SU-DHL-6 (cell line): ENCODE measurements at regions not wholly inside any gene's neighbourhood (a gene's known extent, or its start where the extent isn't known, plus 50 kb on each side); places are given as distances from the start of the nearest gene placed in this dataset.
A peak's percentile ranks its signal among the peaks of the same experiment; 100 is the strongest.

Source experiments
- H2AFZ ChIP-seq: fragments of 200-600 bp; sonication (generic); 2 replicates; pipeline ENCODE4 v1.6.1; 2014; ENCODE audit warnings: low read depth, mild to moderate bottlenecking, moderate library complexity, mixed read lengths, antibody characterized with exemption, low read length; ENCODE audit not compliant: severe bottlenecking
- H3F3A ChIP-seq: fragments of 200-600 bp; shearing (Covaris generic); 2 replicates; pipeline ENCODE4 v1.6.0; 2016; ENCODE audit warnings: antibody characterized with exemption, mild to moderate bottlenecking; ENCODE audit not compliant: insufficient read depth
- H3K27ac ChIP-seq: fragments of 200-600 bp; sonication (generic); 2 replicates; pipeline ENCODE4 v1.5.1; 2016; ENCODE audit warnings: low read depth, mild to moderate bottlenecking, low read length, moderate library complexity, mixed read lengths
- H3K27me3 ChIP-seq: fragments of 200-600 bp; sonication (generic), shearing (Covaris generic); 2 replicates; pipeline ENCODE4 v1.6.0; 2014; ENCODE audit warnings: mild to moderate bottlenecking, low read length
- H3K36me3 ChIP-seq: fragments of 200-600 bp; sonication (generic); 2 replicates; pipeline ENCODE4 v1.6.1; 2014; ENCODE audit warnings: mild to moderate bottlenecking, low read length, mixed read lengths
- H3K4me2 ChIP-seq: fragments of 300-600, 200-600 bp; shearing (Covaris generic), sonication (generic); 2 replicates; pipeline ENCODE4 v1.6.0; 2014; ENCODE audit warnings: low read length, low read depth, mild to moderate bottlenecking; ENCODE audit not compliant: poor library complexity, severe bottlenecking
- H3K4me3 ChIP-seq: fragments of 200-600 bp; sonication (generic); 2 replicates; pipeline ENCODE4 v1.5.1; 2014; ENCODE audit warnings: antibody characterized with exemption, low read length, mild to moderate bottlenecking, mixed read lengths; ENCODE audit not compliant: insufficient read depth, poor library complexity, severe bottlenecking
- H3K79me2 ChIP-seq: fragments of 200-600 bp; sonication (generic); 2 replicates; pipeline ENCODE4 v1.6.1; 2014; ENCODE audit warnings: mild to moderate bottlenecking, low read length, moderate library complexity; ENCODE audit not compliant: insufficient read depth
- H3K9ac ChIP-seq: fragments of 200-600 bp; sonication (generic); 2 replicates; pipeline ENCODE4 v1.7.0; 2014; ENCODE audit warnings: mild to moderate bottlenecking, low read length
- H3K9me2 ChIP-seq: fragments of 200-600 bp; sonication (generic); replicated peaks from 2 replicates; pipeline ENCODE4 v1.6.1; 2014; ENCODE audit warnings: low read length; ENCODE audit not compliant: insufficient read depth
- H3K9me3 ChIP-seq: fragments of 200-600 bp; sonication (generic); 2 replicates; pipeline ENCODE4 v1.6.1; 2014; ENCODE audit warnings: low read length, mixed read lengths; ENCODE audit not compliant: insufficient read depth
- H4K20me1 ChIP-seq: fragments of 200-600 bp; sonication (generic); 2 replicates; pipeline ENCODE4 v1.6.1; 2014; ENCODE audit warnings: low read depth, mild to moderate bottlenecking, antibody characterized with exemption, low read length, moderate library complexity, mixed read lengths
- CTCF ChIP-seq: fragments of 200-600 bp; sonication (generic); IDR thresholded peaks from one replicate; pipeline ENCODE4 v1.5.1; 2017; ENCODE audit warnings: antibody characterized with exemption, mild to moderate bottlenecking, low read length, moderate library complexity; ENCODE audit not compliant: insufficient read depth, poor library complexity, severe bottlenecking
- EZH2phosphoT487 ChIP-seq: fragments of 200-600 bp; sonication (generic), shearing (Covaris generic); conservative IDR thresholded peaks from 2 replicates; pipeline ENCODE4 v1.6.1; 2018; ENCODE audit warnings: mild to moderate bottlenecking, antibody characterized with exemption, low read length, moderate library complexity, mixed read lengths

- no peaks in the 10 kb centered on the region for H3K36me3 ChIP-seq
Observed at GRCh38 chr2:146669735-146670134, 1175.1 kb upstream of the ACVR2A start.

GRCh38 chr2:146666340-146666739, 1178.5 kb upstream of the ACVR2A start:
- no peaks in the 10 kb centered on the region for H3K9me2 ChIP-seq
- no peak overlapping the region for H2AFZ ChIP-seq
- H3K79me2 ChIP-seq, result no peaks in the 10 kb centered on the region
- no peaks in the 10 kb centered on the region for H3K27me3 ChIP-seq
- no peak overlapping the region for H3K27ac ChIP-seq
- H4K20me1 ChIP-seq, result no peaks in the 10 kb centered on the region
- H3K36me3 ChIP-seq, result no peaks in the 10 kb centered on the region
- TF ChIP-seq CTCF (no peak), EZH2phosphoT487 (no peak)
- H3F3A ChIP-seq, result no peaks in the 10 kb centered on the region
- no peaks in the 10 kb centered on the region for H3K9me3 ChIP-seq
- no peak overlapping the region for H3K4me2 ChIP-seq
- H3K4me3 ChIP-seq, result no peak overlapping the region
- no peak overlapping the region for H3K9ac ChIP-seq

More at GRCh38 chr2:146669735-146670134, 1175.1 kb upstream of the ACVR2A start:
- Histone ChIP-seq H2AFZ (no peak overlapping the region), H3K4me3 (no peak overlapping the region), H3K27me3 (no peaks in the 10 kb centered on the region), H3K27ac (no peak overlapping the region), H3F3A (no peaks in the 10 kb centered on the region), H4K20me1 (no peaks in the 10 kb centered on the region), H3K9me2 (no peaks in the 10 kb centered on the region), H3K9me3 (no peaks in the 10 kb centered on the region), H3K4me2 (no peak overlapping the region), H3K79me2 (no peaks in the 10 kb centered on the region), H3K9ac (no peak overlapping the region)
- TF ChIP-seq EZH2phosphoT487 (no peak), CTCF (no peak)

GRCh38 chr2:146665800-146666199, 1179.0 kb upstream of the ACVR2A start:
- Histone ChIP-seq H3K9ac (no peak overlapping the region), H3K9me3 (no peaks in the 10 kb centered on the region), H2AFZ (no peak overlapping the region), H3K36me3 (no peaks in the 10 kb centered on the region), H3K27ac (no peak overlapping the region), H3K4me2 (no peak overlapping the region), H3F3A (no peaks in the 10 kb centered on the region), H4K20me1 (no peaks in the 10 kb centered on the region), H3K4me3 (no peak overlapping the region), H3K9me2 (no peaks in the 10 kb centered on the region), H3K27me3 (no peaks in the 10 kb centered on the region), H3K79me2 (no peaks in the 10 kb centered on the region)
- TF ChIP-seq EZH2phosphoT487 (no peak), CTCF (no peak)

GRCh38 chr2:146661473-146662096, 1183.2 kb upstream of the ACVR2A start:
- Histone ChIP-seq H3K4me2 (no peak overlapping the region), H3K9ac (no peak overlapping the region), H3K9me2 (no peaks in the 10 kb centered on the region), H3K36me3 (no peaks in the 10 kb centered on the region), H3K4me3 (no peak overlapping the region), H4K20me1 (no peaks in the 10 kb centered on the region), H2AFZ (no peak overlapping the region), H3F3A (no peaks in the 10 kb centered on the region), H3K27me3 (no peaks in the 10 kb centered on the region), H3K9me3 (no peaks in the 10 kb centered on the region), H3K27ac (no peak overlapping the region), H3K79me2 (no peaks in the 10 kb centered on the region)
- TF ChIP-seq EZH2phosphoT487 (no peak), CTCF (peak; percentile 53)
